ENCODE measurements at regions not wholly inside any gene's neighbourhood (a gene's known extent, or its start where the extent isn't known, plus 50 kb on each side); places are given as distances from the start of the nearest gene placed in this dataset.
"Not testable (repeated sequence)": the region's sequence is repeated elsewhere in the genome, so short reads cannot be mapped to it uniquely, and the experiment has no call there.

- not testable (repeated sequence) for TF ChIP-seq CTCF (conservative IDR thresholded peaks at IDR 0.05; ENCODE audit: low read depth, low read length); EZH2 (IDR thresholded peaks at IDR 0.05; ENCODE audit: borderline replicate concordance, low read depth, low read length, poor library complexity, severe bottlenecking)
Measured at GRCh38 chr4:31880837-31881236, 1160.7 kb downstream of the PCDH7 start.
